ENCODE measurements at regions not wholly inside any gene's neighbourhood (a gene's known extent, or its start where the extent isn't known, plus 50 kb on each side); places are given as distances from the start of the nearest gene placed in this dataset.

DNA sequence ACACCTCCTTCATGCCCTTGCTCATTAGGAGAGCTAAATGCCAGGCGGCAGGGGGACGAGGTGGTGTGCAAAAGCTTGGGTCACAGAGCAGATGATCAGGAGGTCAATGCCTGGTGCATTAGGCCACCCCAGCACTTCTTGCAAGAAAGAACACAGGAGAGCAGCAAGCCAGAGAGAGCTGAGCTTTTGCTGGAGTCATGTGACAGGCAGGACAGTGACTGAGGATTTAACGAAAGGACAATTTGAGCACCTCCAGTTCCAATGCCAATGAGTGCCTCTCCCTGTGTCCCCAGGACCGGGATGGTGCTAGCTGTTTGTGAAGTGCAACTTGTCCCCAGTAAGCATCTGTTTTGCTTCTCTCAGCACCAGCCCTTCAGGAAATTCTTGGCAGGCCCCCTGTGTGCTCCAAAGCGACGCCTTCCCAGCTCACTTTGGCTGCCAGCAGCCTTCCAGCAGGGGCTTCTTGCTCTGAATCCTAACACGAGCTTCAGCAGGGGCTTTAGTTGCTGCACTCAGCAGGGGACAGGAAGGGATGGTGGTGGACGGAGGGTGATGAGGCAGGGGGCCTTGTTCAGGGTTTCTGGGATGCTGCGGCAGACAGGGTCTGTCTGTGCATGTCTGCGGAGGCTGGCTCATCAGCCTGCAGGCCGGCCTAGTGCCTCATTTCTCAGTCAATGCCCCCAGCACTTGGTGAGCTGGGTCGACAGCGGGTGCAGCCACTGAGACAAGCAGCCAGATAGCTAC lies 368.1 kb downstream of the RPS24 start:
- DNase-seq, result no peak

DNA sequence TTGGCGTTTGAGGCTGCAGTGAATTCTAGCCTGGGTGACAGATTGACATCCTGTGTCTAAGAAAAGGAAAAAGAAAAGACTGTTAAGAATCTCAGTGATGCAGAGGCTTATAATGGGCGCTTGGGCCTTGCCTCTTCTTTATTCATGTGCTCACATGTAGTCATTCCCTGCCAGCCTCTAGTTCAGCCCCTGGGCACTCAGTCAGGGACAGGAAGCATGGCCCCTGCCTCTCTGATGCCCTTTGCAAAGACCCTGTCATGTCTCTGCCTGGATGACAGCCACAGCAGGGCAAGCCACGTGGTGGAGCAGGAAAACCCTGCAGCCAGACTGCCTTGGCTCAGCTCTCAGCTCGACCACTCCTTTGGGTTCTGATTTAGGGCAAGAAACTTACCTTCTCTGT lies 368.9 kb downstream of the RPS24 start:
- DNase-seq, result no peak

DNA sequence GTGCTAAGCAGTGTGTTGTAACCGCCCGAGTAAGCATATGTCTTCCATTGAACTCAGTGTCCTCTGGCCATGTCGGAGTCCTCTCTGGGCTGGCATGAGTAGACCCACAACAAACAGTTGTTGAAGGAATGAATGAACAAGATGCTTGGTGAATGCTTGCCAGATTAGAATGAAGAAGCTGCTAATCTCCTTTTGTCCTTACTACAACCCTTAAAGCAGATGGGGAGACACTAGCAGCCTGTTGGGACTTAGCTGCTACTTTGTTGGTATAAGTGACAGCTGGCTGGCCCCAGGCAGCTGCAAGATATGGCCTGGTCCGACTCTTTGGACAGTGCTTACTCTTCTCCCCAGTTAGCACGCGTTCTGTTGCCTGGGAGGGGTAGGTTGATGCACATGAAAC lies 370.1 kb downstream of the RPS24 start:
- DNase-seq, result no peak

DNA sequence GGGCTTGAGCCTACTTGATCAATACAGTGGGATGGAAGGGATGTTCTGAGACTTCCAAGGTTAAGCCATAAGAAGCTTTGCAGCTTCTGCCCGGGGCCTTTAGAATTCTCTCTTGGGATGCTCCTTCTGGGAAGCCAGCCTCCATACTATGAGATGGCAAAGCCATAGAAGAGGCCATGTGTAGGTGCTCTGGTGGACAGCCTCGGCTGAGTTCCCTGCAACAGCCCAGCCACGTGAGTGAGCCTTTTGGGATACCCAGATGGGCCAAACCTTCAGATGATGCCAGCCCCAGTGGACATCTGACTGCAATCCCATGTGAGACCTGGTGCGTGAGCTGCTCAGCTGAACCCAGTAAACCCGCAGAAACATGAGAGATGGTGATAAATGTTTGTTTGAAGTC lies 370.6 kb downstream of the RPS24 start:
- no peak for DNase-seq

DNA sequence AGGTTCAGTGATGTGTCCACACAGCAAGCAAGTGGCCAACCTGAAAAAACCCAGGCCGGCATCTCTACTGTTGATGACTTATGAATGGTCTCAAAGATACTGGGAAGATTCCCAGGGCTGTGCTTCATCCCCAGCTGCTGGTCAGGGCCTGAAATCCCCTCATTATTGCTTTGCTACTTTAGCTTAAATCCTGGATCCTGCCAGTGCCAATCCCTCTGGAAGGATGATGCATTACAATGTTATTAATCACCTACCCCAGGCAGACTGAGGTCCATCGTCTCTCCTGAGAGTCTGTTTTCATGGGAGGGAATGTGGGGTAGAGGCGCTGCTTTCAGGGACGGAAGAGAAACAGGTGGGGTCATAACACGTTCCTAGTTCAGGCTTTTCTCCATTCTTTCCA lies 371.6 kb downstream of the RPS24 start:
- DNase-seq, result no peak

DNA sequence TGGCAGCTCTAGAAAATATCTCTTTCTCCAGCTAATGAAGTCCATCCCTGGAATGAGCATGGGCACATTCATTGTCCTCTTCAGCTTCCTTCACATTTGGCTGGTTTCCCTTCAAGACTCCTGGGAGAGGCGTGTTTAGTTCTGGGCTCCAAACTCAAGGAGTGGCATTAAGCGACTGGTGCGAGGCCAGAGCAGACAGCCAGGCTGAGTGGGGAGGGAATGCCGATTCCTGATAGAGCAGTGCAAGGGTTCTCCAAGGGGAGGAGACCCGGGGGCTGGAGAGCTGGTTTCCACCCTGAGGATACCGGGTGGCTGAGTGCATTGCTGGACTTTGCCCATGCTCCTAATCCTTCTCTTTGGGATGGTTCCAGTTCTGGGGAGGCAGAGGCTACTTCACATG lies 372.1 kb downstream of the RPS24 start:
- DNase-seq, result no peak

DNA sequence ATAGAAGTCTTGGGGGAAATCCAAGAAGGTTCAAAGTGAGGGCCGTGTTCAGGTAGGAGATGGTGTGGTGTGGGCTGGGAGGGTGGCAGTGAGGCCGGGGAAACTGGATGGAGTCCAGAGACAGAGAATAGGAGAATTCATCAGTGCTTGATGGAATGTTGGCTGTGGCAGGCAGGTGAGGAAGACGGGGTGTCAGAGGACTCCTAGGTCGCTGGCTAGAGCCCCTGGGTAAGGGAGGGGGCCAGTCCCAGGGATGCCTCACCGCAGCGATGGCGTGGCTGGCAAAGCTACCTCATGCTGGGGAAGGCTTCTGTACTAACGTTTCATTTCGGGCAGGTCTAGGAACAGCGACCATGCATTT lies 373.0 kb downstream of the RPS24 start:
- DNase-seq, result no peak

DNA sequence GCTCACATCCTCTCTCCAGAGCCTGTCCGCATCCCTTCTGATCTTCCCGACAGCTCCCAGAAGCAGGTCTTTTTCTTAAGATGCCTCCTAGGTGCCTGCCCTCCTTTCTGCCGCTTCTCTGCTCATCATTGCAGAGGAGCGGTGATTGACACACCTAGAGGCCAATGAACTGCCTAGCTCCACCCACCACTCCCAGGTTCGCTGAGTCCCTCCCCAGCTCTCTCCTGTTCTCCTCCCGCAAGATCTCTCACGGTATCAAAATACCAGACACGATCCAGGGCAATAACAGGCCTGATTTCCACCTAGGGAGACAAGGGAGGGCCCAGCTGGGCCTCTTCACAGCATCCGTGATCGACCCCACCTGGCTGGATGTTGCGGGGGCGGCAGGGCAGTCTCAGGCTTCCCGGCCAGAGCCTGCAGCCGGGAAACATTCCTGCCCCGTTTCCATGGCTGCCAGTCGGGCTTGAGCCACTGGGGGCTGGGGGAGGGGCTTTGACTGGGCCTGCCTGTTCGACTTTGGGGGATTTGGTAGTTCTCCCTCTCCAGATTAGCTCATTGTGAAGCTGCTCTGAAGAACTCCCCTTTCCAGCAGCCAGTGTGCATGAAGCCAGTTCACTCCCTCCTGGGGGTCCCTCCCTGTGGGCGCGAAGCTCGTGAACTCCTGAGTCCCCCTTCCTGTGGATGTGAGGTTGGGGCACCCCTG lies 373.5 kb downstream of the RPS24 start:
- DNase-seq, result peak; percentile 35

DNA sequence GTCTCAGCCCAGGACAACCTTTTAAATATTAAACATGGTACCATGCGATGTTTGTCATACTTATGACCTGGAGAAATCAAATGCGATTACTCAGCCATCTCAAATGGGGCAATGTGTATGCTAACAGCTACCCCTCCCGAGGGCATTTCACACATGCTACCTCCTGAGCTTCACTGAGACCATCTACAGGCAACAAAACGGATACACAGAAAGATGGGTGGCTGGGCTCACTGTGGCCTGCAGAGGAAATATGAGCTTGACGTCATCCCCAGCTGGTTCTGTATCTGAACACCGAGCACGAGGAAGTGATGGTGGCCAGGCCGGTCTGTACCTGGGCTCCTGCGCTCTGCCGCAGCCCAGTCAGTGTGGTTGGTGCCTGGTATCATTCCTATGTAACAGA lies 374.3 kb downstream of the RPS24 start:
- DNase-seq, result no peak

DNA sequence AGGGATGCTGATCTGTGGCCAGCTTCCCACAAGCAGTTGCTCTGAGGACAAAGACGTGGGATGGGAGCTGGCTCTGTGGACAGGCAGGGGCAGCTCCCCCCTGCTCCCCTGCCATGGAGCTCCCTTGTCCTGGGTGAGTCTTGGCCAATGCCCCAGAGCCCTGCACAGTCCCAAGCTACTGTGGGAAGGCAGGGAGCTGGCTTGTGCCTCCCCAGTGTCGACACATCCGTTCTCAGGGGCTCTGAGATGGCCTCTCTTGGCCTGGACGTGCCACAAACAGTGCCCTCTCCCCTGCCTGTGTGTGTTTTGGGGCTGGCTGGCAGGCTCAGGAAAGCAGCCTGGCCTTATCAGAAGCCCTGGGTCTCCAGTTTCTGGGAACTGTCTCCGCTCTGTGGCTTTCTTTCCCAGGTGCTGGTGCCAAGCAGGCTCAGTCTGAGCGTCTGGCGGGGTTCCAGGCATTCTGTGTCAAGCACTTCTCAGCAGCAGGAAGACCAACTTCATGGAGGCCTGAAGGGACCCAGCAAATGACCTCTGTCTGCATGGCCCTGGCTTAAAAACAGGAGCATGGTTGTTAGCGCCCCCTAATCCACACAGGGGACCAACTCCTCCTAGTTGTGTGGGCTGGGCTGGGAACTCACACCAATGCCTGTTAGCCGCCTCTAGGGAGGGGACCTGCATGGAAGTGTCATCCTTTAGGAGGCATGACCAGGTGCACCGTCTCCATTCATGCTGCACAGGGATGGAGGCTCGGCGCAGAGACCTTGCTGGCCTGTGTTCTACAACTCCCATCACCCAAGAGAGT lies 375.2 kb downstream of the RPS24 start:
- no peak for DNase-seq

DNA sequence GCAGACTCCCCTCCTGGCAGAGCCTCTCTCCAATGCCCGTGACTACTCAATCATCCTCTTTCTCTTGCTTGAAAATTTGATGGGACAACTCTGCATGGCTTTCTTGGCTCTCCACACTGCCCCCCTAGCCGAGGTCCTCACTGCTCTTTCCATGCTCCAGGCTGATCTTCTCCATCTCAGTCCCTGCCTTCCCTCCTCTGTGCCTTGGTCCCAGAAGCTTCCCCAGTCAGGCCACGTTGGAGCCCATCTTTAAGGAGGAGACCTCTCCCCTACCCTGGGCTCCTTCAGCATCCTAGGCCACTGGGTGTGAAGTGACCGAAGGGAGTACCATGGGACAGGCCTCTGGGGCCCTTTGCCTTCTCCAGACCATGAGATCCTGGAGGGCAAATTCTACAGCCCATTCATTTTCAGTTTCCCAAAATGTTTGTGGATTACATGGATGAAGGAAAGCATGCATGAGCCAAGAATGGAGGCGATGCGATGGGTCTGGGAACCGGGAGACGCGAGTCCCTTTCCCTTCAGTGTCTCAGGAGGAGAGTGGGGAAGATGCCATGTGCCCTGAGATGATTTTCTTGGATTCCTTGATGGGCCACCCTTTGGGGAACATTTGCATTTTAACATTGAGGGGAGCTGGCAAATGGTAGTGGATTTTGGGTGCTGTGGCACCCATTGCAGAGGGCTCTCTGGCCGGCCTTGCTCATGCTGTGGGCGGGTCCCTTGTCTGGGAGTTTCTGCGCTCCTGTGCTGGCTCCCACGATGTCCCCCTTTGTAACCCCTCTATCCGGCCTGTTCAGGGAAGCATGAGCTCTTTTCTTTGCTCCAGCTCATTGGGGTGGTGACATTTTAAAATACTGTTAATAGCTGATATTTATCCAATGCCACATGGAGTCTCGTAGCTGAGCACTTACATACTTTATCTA lies 376.6 kb downstream of the RPS24 start:
- DNase-seq, result no peak

DNA sequence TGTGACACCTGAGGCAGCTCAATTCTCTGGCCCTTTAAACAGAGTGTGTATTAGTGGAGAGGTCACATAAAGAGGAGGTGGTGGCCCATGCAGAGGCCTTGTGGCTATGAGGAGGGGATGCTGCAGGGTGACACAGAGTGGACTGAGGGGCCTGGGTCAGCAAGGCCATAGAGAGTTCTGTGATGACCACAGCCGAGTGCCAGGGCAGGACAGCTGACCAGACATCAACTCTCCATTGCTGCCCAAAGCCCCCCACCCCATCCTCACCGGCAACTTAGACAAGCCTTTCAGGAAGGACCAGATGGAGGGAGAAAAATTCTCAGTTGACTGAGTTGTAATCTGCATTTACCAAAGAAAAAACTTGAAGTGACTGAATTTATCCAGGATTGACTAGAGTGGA lies 378.1 kb downstream of the RPS24 start:
- DNase-seq, result no peak

DNA sequence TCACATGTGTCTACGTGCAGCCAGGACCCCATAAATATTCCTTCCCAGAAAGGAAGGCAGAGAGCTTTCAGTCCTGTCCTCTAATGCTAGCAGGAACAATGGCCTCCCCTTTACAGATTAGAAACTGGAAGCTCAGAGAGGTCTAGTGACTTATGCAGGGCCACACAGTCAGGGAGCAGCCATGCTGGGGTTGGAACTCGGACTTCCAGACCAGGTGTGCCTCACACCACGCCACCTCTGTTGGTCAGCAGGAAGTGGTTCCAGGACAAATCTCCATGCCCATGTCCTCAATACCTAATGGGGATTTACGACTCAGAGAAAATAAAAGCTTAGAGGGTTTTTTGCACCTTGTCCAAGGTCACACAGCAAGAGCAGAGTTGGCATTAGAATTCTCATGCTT lies 378.9 kb downstream of the RPS24 start:
- DNase-seq, result no peak

DNA sequence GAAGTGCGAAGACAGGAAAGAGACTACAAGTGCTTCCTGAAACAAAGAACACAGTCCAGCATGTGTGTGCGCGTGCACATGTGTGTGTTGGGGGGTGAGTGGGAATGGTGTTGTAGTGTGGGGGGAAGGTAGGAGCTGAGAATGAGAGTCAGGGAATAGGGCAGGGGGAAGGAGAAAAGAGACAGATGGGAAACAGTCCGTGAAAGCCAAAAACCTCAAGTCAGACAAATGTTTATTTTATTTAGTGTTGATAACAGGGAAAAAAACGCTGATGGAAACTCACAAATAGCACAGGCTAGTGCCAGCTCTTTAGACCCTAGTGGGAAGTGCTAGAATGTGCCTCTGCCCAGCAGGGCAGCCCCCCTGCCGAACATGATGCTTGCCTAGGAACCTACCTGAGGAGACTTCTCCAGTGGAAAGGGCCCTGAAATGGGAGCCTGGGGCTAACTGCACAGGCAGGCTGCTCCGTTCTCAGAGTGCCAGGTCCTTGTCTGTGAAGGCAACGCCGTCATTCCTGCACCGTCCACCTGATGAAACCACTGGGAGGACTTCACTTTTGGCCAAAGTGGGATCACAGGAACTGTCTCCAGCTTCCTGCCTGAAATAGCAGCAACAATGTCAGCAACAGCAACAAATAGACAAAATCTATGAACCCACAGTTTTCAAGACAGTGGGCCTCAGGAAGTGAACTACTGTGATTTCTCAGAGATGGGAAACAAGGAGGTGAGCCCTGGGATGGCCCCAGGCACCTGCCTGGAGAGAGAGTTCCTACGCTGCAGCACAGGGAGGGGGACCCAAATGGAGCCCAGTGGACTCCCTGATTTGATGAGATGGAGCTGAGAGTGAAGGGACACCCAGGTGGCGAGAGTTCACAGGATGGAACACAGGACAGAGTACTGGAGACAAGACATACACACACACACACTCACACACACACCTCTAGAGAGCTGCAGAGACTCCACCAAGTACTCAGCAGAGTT lies 379.7 kb downstream of the RPS24 start:
- no peak for DNase-seq

DNA sequence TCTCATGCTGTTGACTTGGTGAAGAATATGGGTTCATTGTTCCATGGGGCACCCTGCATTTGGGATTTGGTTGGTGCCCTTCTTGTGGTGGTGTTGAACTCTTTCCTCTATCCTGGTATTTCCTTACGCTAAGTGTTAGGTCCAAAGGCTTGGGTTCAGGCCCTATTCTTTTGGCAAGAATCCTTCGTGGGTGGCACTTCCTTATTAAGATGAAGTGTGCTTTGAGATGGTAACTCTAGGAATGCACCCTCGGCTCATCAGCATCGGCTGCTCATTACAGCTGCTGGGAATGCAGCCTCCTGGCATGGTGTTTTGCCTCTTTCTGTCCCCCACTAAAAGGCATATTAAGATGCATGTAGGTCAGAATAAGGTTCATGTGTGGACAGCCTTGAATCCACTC lies 380.7 kb downstream of the RPS24 start:
- DNase-seq, result no peak

DNA sequence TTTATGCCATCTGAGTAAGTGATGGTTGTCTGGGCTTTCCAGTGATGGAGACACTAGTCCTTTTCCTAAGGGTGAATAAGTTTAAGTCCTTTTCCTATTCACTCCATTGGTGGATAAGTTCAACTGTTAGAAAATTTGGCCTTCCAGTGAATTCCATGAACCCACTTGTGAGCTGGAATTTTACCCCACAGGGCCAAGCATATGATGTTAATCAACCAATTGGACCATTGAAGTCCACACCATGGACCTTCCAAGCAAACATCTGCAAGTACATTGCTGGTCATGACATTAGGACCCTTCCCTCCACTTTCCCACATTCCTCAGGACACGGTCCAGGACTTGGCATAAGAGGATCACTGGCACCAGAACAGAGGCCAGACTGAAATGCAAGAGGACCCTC lies 381.4 kb downstream of the RPS24 start:
- DNase-seq, result no peak

DNA sequence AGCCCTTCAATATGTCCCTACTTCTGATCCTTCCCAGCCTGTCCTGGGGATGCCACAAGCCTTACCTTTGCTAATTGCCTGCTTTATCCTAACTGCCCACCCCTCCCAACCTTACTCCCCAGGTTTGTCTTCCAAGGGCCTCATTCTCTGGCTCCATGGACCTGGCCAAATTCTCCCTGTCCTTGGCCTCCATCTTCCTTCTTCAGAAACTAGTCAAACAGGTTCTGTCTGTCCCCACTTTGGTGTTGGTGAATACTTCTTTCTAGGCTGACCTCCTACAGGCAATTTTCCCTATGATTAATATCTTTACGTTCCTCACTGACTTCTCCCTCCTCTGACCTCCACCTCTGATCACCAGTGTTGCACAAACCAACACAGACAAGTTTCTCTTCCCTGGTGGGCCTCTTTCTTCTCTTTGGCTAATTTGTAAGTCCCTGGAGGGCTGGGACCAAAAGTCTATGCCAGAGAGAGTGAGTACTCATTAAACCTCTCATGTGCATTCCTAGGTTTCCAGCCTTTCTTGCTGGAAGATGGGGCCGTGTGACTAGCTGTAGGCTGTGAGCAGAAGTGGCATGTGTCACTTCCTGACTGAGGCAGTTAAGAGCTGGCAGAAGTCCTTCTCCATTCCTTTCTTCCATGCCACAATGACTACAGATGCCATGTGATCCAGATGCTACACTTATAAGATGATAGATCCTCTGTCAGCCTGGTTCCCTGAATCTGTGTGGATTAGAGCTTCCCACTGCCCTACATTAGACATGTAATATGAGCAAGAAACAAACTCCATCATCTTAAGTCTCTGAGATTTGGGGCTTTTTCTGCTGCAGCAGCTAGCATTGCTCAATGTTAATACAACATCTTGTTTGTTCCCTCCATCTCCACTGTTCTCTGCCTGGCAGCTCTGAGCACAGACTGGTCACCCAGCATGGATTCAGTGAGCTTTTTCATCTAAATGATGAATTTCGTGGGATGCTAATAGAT lies 382.7 kb downstream of the RPS24 start:
- no peak for DNase-seq

DNA sequence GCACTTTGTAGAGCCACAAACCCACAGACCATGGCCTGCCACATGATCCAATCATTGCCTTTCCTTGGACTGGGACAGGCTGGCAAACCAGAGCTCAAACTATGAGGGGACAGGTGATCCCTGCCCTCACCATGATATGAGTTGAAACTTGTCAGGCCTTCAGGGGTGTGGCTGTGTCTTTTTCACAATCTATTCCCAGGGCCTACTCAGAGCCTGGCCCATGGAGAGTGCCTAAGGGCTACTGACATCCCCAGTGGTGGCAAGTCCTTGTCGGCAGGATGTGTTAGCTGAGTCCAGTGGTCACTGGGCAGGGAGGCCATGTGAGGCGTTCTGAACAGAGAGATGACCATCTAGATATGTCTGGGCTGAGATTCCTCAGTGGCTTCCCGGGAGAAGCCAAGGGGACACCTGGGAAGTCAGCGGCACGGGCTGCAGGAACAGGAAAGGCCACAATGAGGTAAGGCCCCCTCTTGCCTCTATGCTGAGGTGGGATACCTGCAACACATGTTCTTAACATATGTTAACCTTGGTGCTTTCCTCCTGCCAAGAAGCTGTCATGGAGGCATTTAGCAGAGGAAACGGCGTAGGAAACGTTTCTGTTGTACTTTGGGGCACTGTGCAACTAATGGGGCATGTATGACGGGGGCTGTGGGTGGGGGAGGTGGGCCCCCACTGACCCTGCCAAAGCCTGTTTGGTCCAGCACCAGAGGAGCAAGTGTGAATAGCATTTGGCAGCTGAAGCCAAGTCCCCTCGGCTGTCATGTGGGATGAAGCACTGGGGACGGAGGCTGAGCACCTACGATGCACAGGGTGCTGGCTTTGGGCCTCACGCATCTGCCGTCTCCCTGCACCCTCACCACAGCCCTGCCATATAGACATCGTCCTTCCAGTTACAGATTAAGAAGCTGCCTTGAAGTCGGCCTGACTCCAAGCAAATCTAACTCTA lies 384.0 kb downstream of the RPS24 start:
- DNase-seq, result no peak
